Loucy (cell line): ENCODE measurements at regions not wholly inside any gene's neighbourhood (a gene's known extent, or its start where the extent isn't known, plus 50 kb on each side); places are given as distances from the start of the nearest gene placed in this dataset.

Experiments
- H2AFZ ChIP-seq: fragments of 200-600 bp; sonication (generic); 2 replicates; pipeline ENCODE4 v1.6.0; 2016; ENCODE audit warnings: antibody characterized with exemption, mild to moderate bottlenecking, low read length, moderate library complexity
- H3F3A ChIP-seq: fragments of 200-600 bp; 2 replicates; pipeline ENCODE4 v1.6.0; 2016; ENCODE audit warnings: antibody characterized with exemption, low read depth, mild to moderate bottlenecking
- H3K27me3 ChIP-seq: fragments of 200-600 bp; sonication (generic); 2 replicates; pipeline ENCODE4 v1.6.1; 2014; ENCODE audit warnings: low read length, mild to moderate bottlenecking; ENCODE audit not compliant: insufficient read depth, poor library complexity, severe bottlenecking
- H3K36me3 ChIP-seq: fragments of 200-600 bp; sonication (generic); 2 replicates; pipeline ENCODE4 v1.6.1; 2016; ENCODE audit warnings: low read length; ENCODE audit not compliant: insufficient read depth
- H3K4me1 ChIP-seq: fragments of 200-600 bp; sonication (generic); 2 replicates; pipeline ENCODE4 v1.5.1; 2014; ENCODE audit warnings: low read length, mild to moderate bottlenecking; ENCODE audit not compliant: insufficient read depth, poor library complexity, severe bottlenecking
- H3K4me2 ChIP-seq: fragments of 200-600 bp; sonication (generic); 2 replicates; pipeline ENCODE4 v1.6.0; 2014; ENCODE audit warnings: antibody characterized with exemption, low read length, low read depth, mild to moderate bottlenecking; ENCODE audit not compliant: poor library complexity, severe bottlenecking
- H3K4me3 ChIP-seq: fragments of 200-600 bp; sonication (generic); 2 replicates; pipeline ENCODE4 v1.5.1; 2014; ENCODE audit warnings: low read length, mild to moderate bottlenecking, mixed read lengths; ENCODE audit not compliant: poor library complexity, severe bottlenecking
- H3K79me2 ChIP-seq: fragments of 200-600 bp; sonication (generic); 2 replicates; pipeline ENCODE4 v1.6.1; 2014; ENCODE audit warnings: low read length; ENCODE audit not compliant: insufficient read depth
- H3K9ac ChIP-seq: fragments of 200-600 bp; sonication (generic); 2 replicates; pipeline ENCODE4 v1.6.0; 2014; ENCODE audit warnings: mild to moderate bottlenecking, low read depth, low read length, moderate library complexity; ENCODE audit not compliant: poor library complexity, severe bottlenecking
- H3K9me2 ChIP-seq: fragments of 200-600 bp; sonication (generic); replicated peaks from 2 replicates; pipeline ENCODE4 v1.6.1; 2016; ENCODE audit warnings: low read depth, low read length, mixed read lengths
- H3K9me3 ChIP-seq: fragments of 200-600 bp; sonication (generic); 2 replicates; pipeline ENCODE4 v1.6.1; 2014; ENCODE audit warnings: mild to moderate bottlenecking, antibody characterized with exemption, low read length, low read depth; ENCODE audit not compliant: insufficient read depth
- H4K20me1 ChIP-seq: fragments of 200-600 bp; sonication (generic); 2 replicates; pipeline ENCODE4 v1.6.0; 2014; ENCODE audit warnings: antibody characterized with exemption, low read length, mild to moderate bottlenecking; ENCODE audit not compliant: insufficient read depth, poor library complexity, severe bottlenecking
- CTCF ChIP-seq: fragments of 200-600 bp; sonication (generic); conservative IDR thresholded peaks from 2 replicates; pipeline ENCODE4 v1.5.1; 2014; ENCODE audit warnings: mild to moderate bottlenecking, antibody characterized with exemption, low read length
- EZH2phosphoT487 ChIP-seq: fragments of 200-600 bp; IDR thresholded peaks from 2 replicates; pipeline ENCODE4 v1.6.1; 2018; ENCODE audit warnings: antibody characterized with exemption, mild to moderate bottlenecking, moderate library complexity, borderline replicate concordance

GRCh38 chr14:85359505-85359904 is 170.4 kb upstream of the FLRT2 start:
- no peaks in the 10 kb centered on the region for H3K27me3 ChIP-seq
- no peak overlapping the region for H2AFZ ChIP-seq
- no peaks in the 10 kb centered on the region for H3K79me2 ChIP-seq
- no peaks in the 10 kb centered on the region for H3K9me2 ChIP-seq
- no peaks in the 10 kb centered on the region for H3K9me3 ChIP-seq
- H3K4me3 ChIP-seq, result no peak overlapping the region
- no peaks in the 10 kb centered on the region for H3F3A ChIP-seq
- H3K4me1 ChIP-seq, result no peaks in the 10 kb centered on the region
- TF ChIP-seq CTCF (no peak), EZH2phosphoT487 (no peak)
- no peak overlapping the region for H3K9ac ChIP-seq
- H4K20me1 ChIP-seq, result no peaks in the 10 kb centered on the region
- H3K36me3 ChIP-seq, result no peaks in the 10 kb centered on the region
- no peak overlapping the region for H3K4me2 ChIP-seq

GRCh38 chr14:85363358-85363757 is 166.6 kb upstream of the FLRT2 start:
- H3K9me3 ChIP-seq, result no peaks in the 10 kb centered on the region

GRCh38 chr14:85366226-85366625 is 163.7 kb upstream of the FLRT2 start:
- Histone ChIP-seq H3K9me2 (no peaks in the 10 kb centered on the region), H3K79me2 (no peaks in the 10 kb centered on the region), H3K4me2 (no peak overlapping the region), H3F3A (no peaks in the 10 kb centered on the region), H3K9me3 (no peaks in the 10 kb centered on the region), H3K4me1 (no peaks in the 10 kb centered on the region), H2AFZ (no peak overlapping the region), H3K9ac (no peak overlapping the region), H3K4me3 (no peak overlapping the region), H3K27me3 (no peaks in the 10 kb centered on the region), H4K20me1 (no peaks in the 10 kb centered on the region), H3K36me3 (no peaks in the 10 kb centered on the region)
- no peak for TF ChIP-seq EZH2phosphoT487
- no peak for TF ChIP-seq CTCF

More at GRCh38 chr14:85363358-85363757, 166.6 kb upstream of the FLRT2 start:
- Histone ChIP-seq H2AFZ (no peak overlapping the region), H3K9ac (no peak overlapping the region), H3K36me3 (no peaks in the 10 kb centered on the region), H3F3A (no peaks in the 10 kb centered on the region), H4K20me1 (no peaks in the 10 kb centered on the region), H3K9me2 (no peaks in the 10 kb centered on the region), H3K79me2 (no peaks in the 10 kb centered on the region), H3K27me3 (no peaks in the 10 kb centered on the region), H3K4me1 (no peaks in the 10 kb centered on the region), H3K4me3 (no peak overlapping the region), H3K4me2 (no peak overlapping the region)
- TF ChIP-seq EZH2phosphoT487 (no peak), CTCF (no peak)
